ENCODE measurements at regions not wholly inside any gene's neighbourhood (a gene's known extent, or its start where the extent isn't known, plus 50 kb on each side); places are given as distances from the start of the nearest gene placed in this dataset.

DNA sequence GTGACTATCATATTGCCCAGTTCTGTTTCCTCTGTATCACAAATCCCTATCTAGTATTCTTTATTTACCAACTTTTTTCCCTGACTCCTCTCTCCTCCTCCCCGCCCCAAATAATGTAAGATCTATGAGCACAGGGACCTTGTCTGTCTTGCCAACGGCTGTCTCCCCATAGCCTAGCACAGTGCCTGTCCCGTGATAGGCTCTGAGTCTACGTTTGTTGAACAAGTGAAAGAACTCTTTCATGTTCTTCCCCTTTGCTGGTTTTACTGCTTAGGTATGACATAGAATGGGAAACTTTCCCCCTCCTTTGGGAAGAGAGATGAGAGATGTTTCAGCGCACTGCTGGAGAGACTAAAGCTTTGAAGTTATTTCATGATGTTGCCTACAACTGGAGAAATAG is 367.0 kb downstream of the PRDM2 start:
- TF ChIP-seq, protein P1, sequence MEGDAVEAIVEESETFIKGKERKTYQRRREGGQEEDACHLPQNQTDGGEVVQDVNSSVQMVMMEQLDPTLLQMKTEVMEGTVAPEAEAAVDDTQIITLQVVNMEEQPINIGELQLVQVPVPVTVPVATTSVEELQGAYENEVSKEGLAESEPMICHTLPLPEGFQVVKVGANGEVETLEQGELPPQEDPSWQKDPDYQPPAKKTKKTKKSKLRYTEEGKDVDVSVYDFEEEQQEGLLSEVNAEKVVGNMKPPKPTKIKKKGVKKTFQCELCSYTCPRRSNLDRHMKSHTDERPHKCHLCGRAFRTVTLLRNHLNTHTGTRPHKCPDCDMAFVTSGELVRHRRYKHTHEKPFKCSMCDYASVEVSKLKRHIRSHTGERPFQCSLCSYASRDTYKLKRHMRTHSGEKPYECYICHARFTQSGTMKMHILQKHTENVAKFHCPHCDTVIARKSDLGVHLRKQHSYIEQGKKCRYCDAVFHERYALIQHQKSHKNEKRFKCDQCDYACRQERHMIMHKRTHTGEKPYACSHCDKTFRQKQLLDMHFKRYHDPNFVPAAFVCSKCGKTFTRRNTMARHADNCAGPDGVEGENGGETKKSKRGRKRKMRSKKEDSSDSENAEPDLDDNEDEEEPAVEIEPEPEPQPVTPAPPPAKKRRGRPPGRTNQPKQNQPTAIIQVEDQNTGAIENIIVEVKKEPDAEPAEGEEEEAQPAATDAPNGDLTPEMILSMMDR (conservative IDR thresholded peaks at IDR 0.05; ENCODE audit: control insufficient read depth, insufficient read depth, low read depth, low read length): no peak
- no peak for DNase-seq (ENCODE audit: low read depth)
- H3K4me3 ChIP-seq (ENCODE audit: control insufficient read depth, low read depth, low read length): no peak overlapping the region

DNA sequence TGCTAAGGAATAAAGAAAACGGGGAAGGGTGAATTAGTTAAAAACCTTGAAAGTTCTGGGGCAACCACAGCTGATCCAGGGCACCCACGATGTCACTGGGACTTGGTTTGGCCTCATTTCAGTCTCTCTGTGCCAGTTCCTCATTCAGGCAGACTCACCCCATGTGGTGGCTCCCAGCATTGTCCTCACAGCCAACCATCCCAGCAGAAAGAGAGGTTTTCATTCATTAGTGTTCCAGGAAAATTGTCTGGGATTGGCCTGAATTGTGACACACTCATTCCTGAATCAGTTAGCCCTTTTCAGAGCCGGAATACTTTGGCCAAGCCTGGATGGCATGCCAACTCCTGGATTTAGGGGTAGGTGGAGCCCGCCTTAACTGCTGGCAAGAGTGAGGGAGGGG is 367.7 kb downstream of the PRDM2 start:
- no peak overlapping the region for H3K4me3 ChIP-seq (ENCODE audit: control insufficient read depth, low read depth, low read length)
- TF ChIP-seq, protein P1 (conservative IDR thresholded peaks at IDR 0.05; ENCODE audit: control insufficient read depth, insufficient read depth, low read depth, low read length): no peak
- no peak for DNase-seq (ENCODE audit: low read depth)

GRCh38 chr1:14071581-14071980 is 371.6 kb downstream of the PRDM2 start:
- DNase-seq (ENCODE audit: low read depth): no peak
- no peak overlapping the region for H3K4me3 ChIP-seq (ENCODE audit: control insufficient read depth, low read depth, low read length)
- TF ChIP-seq, protein P1 (conservative IDR thresholded peaks at IDR 0.05; ENCODE audit: control insufficient read depth, insufficient read depth, low read depth, low read length): no peak

DNA sequence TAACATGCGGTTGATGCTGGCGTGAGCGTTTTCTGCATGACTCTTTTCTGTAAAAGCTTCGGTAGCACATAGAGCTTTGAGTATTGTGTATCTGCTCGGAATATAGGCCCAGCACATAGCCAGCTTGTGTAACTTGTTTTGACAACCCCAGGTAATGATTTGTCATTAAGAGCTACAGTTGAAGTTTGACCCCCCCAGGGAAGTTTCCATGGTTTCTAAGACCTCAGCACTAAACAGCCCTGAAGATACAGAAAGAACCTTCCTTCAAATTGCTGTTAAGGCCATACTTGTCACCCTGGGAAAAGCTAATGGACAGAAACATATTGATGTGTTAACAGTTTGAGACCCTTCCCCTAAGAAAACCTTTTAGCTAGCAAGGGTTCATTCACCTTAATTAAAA is 380.7 kb downstream of the PRDM2 start:
- H3K4me3 ChIP-seq (ENCODE audit: control insufficient read depth, low read depth, low read length): no peak overlapping the region
- DNase-seq (ENCODE audit: low read depth): no peak
- TF ChIP-seq, protein P1 (conservative IDR thresholded peaks at IDR 0.05; ENCODE audit: control insufficient read depth, insufficient read depth, low read depth, low read length): no peak

DNA sequence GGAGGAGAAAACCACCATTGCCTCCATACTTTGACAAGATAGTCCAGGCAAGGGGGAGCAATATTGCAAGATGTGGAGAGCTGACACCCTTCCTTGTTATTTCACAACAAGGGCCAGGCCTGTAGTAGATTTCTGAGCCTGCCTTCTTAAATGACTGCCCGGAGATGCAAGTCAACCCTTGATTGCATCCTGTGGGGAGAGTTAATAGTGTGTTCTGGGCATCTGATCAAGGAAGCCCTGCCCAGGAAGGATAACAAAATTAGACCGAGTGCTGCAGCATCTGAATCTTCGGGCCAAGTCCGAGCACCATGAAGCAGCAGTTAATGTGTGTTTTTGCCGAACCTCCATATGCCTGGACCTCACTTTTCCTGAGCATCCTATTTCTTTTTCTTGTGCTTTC is 382.3 kb downstream of the PRDM2 start:
- H3K4me3 ChIP-seq (ENCODE audit: control insufficient read depth, low read depth, low read length): no peak overlapping the region
- TF ChIP-seq, protein P1 (conservative IDR thresholded peaks at IDR 0.05; ENCODE audit: control insufficient read depth, insufficient read depth, low read depth, low read length): no peak
- no peak for DNase-seq (ENCODE audit: low read depth)

- peak; percentile 7 for DNase-seq (ENCODE audit: low read depth)
- TF ChIP-seq, protein P1 (conservative IDR thresholded peaks at IDR 0.05; ENCODE audit: control insufficient read depth, insufficient read depth, low read depth, low read length): no peak
- H3K4me3 ChIP-seq (ENCODE audit: control insufficient read depth, low read depth, low read length): no peak overlapping the region
Measured at GRCh38 chr1:14083277-14083676, 383.3 kb downstream of the PRDM2 start.

- H3K4me3 ChIP-seq (ENCODE audit: control insufficient read depth, low read depth, low read length): no peak overlapping the region
- peak; percentile 54 for DNase-seq (ENCODE audit: low read depth)
- TF ChIP-seq, protein P1 (conservative IDR thresholded peaks at IDR 0.05; ENCODE audit: control insufficient read depth, insufficient read depth, low read depth, low read length): no peak
Measured at GRCh38 chr1:14083706-14084105, 383.7 kb downstream of the PRDM2 start.
